Mesenchymal stem cell (in vitro differentiated cells and primary cell): ENCODE measurements at regions not wholly inside any gene's neighbourhood (a gene's known extent, or its start where the extent isn't known, plus 50 kb on each side); places are given as distances from the start of the nearest gene placed in this dataset.

ENCODE experiments used
- DNase-seq: peaks from one replicate; pipeline ENCODE4 v3.0.0-alpha.2; 2013
- H2AFZ ChIP-seq: one replicate; pipeline ENCODE4 v1.6.1; 2013; ENCODE audit warnings: low read depth, mild to moderate bottlenecking, control low read depth, inconsistent platforms, low read length, moderate library complexity
- H2AK5ac ChIP-seq: 2 replicates; pipeline ENCODE4 v1.6.1; 2013; ENCODE audit warnings: low read length, moderate library complexity, mild to moderate bottlenecking, inconsistent platforms; ENCODE audit not compliant: severe bottlenecking
- H2BK120ac ChIP-seq: one replicate; pipeline ENCODE4 v1.6.1; 2013; ENCODE audit warnings: low read depth, mild to moderate bottlenecking, inconsistent platforms, low read length, moderate library complexity
- H2BK12ac ChIP-seq, 2 experiments: one replicate each; pipeline ENCODE4 v1.6.1; 2013; ENCODE audit warnings: inconsistent platforms in 2 of 2, low read length in 2 of 2, mild to moderate bottlenecking in 2 of 2, moderate library complexity in 2 of 2, control low read depth in 1 of 2
- H2BK15ac ChIP-seq: one replicate; pipeline ENCODE4 v1.6.1; 2013; ENCODE audit warnings: mild to moderate bottlenecking, low read depth, inconsistent platforms; ENCODE audit not compliant: poor library complexity, severe bottlenecking
- H2BK5ac ChIP-seq: 2 replicates; pipeline ENCODE4 v1.6.1; 2013; ENCODE audit warnings: low read depth, mild to moderate bottlenecking, low read length, control low read depth, inconsistent platforms; ENCODE audit not compliant: poor library complexity, severe bottlenecking
- H3K14ac ChIP-seq, 2 experiments: one replicate each; pipeline ENCODE4 v1.6.1; 2013; ENCODE audit warnings: inconsistent platforms in 2 of 2, low read length in 2 of 2, control low read depth in 1 of 2, mild to moderate bottlenecking in 1 of 2, moderate library complexity in 1 of 2
- H3K18ac ChIP-seq, 2 experiments: one replicate each; pipeline ENCODE4 v1.6.1; 2013; ENCODE audit warnings: inconsistent platforms in 2 of 2, low read length in 2 of 2, control low read depth in 1 of 2, low read depth in 1 of 2, mild to moderate bottlenecking in 1 of 2
- H3K23ac ChIP-seq, 2 experiments: one replicate each; pipeline ENCODE4 v1.6.1; 2013; ENCODE audit warnings: inconsistent platforms in 2 of 2, low read length in 2 of 2, mild to moderate bottlenecking in 2 of 2, moderate library complexity in 2 of 2, control low read depth in 1 of 2
- H3K27ac ChIP-seq: 2 replicates; pipeline ENCODE4 v1.5.1; 2013; ENCODE audit warnings: mild to moderate bottlenecking, moderate library complexity, low read length, control low read depth, inconsistent platforms; ENCODE audit not compliant: poor library complexity, severe bottlenecking
- H3K27me3 ChIP-seq, 2 experiments: 2 replicates each; pipeline versions ENCODE4 v1.6.1 to v1.7.0; 2013; ENCODE audit warnings: low read length in 2 of 2, mild to moderate bottlenecking in 2 of 2, moderate library complexity in 2 of 2, control low read depth in 1 of 2, inconsistent platforms in 1 of 2; ENCODE audit not compliant: control insufficient read depth in 1 of 2, insufficient read depth in 1 of 2
- H3K36me3 ChIP-seq, 2 experiments: 2 replicates each; pipeline versions ENCODE4 v1.6.1 to v1.7.0; 2013; ENCODE audit warnings: low read length in 2 of 2, control low read depth in 1 of 2, inconsistent platforms in 1 of 2, low read depth in 1 of 2, mild to moderate bottlenecking in 1 of 2; ENCODE audit not compliant: insufficient read depth in 2 of 2, control insufficient read depth in 1 of 2
- H3K4ac ChIP-seq, 2 experiments: one replicate each; pipeline ENCODE4 v1.6.1; 2013; ENCODE audit warnings: inconsistent platforms in 2 of 2, low read length in 2 of 2, mild to moderate bottlenecking in 2 of 2, moderate library complexity in 2 of 2, control low read depth in 1 of 2, low read depth in 1 of 2
- H3K4me1 ChIP-seq: 2 replicates; pipeline ENCODE4 v1.6.1; 2013; ENCODE audit warnings: low read depth, low read length, control low read depth; ENCODE audit not compliant: control insufficient read depth, insufficient read depth
- H3K4me2 ChIP-seq: 2 replicates; pipeline ENCODE4 v1.6.1; 2013; ENCODE audit warnings: low read length, mild to moderate bottlenecking, inconsistent platforms; ENCODE audit not compliant: poor library complexity, severe bottlenecking
- H3K4me3 ChIP-seq, 2 experiments: 2 replicates each; pipeline versions ENCODE4 v1.5.1 to v1.7.0; 2013; ENCODE audit warnings: low read length in 2 of 2, mild to moderate bottlenecking in 2 of 2, control low read depth in 1 of 2, low read depth in 1 of 2; ENCODE audit not compliant: insufficient read depth in 1 of 2
- H3K79me1 ChIP-seq: replicated peaks from 2 replicates; pipeline ENCODE4 v1.6.1; 2013; ENCODE audit warnings: mild to moderate bottlenecking, control low read depth, low read length, inconsistent platforms; ENCODE audit not compliant: poor library complexity, severe bottlenecking
- H3K9ac ChIP-seq: 2 replicates; pipeline ENCODE4 v1.7.0; 2013; ENCODE audit warnings: mild to moderate bottlenecking, low read length, moderate library complexity
- H3K9me3 ChIP-seq: 2 replicates; pipeline ENCODE4 v1.7.0; 2013; ENCODE audit warnings: mild to moderate bottlenecking, low read length; ENCODE audit not compliant: control insufficient read depth
- H4K8ac ChIP-seq: one replicate; pipeline ENCODE4 v1.6.1; 2013; ENCODE audit warnings: inconsistent platforms, mild to moderate bottlenecking, low read length, moderate library complexity
- H4K91ac ChIP-seq: one replicate; pipeline ENCODE4 v1.6.1; 2013; ENCODE audit warnings: mild to moderate bottlenecking, low read length, inconsistent platforms
- WGBS: methylation state at CpG from one replicate; pipeline ENCODE4 v1.1.7; 2013; ENCODE audit warnings: mixed read lengths; 5-methylcytosine and 5-hydroxymethylcytosine counted together

DNA sequence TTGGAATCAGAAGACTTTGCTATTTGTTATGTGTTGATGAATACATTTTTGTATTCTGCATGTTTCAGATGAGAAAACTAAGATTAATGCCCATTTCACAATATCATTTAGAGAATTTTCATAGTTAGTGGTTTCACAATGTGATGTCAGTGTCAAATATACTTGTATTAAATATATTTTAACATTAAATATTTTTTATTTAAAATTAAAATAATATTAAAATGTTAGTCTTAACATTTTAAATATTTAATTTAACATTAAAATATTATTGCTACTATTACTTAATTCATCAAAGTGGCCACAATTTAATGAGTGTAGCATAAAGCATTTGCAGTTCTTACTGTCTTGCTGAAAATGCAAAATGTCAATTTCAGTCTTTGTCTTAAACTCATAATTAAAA lies 478.8 kb downstream of the KCNJ2 start:
- DNase-seq, result no peak
- Histone ChIP-seq H3K4me2 (no peak overlapping the region), H3K18ac (no peak overlapping the region)

DNA sequence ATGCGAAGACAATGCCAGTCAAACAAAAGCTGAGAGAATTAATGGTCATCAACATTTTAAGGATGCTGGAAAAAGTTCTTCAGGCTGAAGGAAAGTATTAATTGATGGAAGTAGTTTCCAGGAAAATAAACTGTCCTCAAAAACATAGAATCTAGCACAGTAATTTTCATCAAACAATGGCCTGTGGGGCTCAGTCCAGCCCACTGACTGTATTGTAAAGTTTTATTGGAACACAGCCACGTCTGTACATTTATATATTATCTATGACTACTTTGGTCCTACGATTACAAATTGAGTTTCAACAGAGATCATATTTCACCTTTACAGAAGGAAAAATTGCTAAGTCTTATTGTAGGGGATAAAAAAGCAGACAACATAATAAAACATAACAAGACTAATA lies 484.5 kb downstream of the KCNJ2 start:
- Histone ChIP-seq H3K9ac (no peak overlapping the region), H3K36me3 (no peaks in the 10 kb centered on the region), H3K79me1 (no peaks in the 10 kb centered on the region), H3K4me3 (no peak overlapping the region), H2AK5ac (no peak overlapping the region), H3K9me3 (no peaks in the 10 kb centered on the region), H2BK12ac (no peak overlapping the region), H4K91ac (no peak overlapping the region), H3K14ac (no peak overlapping the region), H3K4me2 (no peak overlapping the region), H3K27me3 (no peaks in the 10 kb centered on the region), H3K4ac (no peak overlapping the region), H4K8ac (no peak overlapping the region), H3K23ac (no peak overlapping the region), H3K27ac (no peak overlapping the region), H3K4me1 (no peaks in the 10 kb centered on the region), H2BK15ac (no peak overlapping the region), H2BK5ac (no peak overlapping the region), H3K18ac (no peak overlapping the region), H2AFZ (no peak overlapping the region), H2BK120ac (no peak overlapping the region)
- WGBS, result 100% methylated on average over 1 of the region's 3 CpGs
- DNase-seq, result no peak

More for the DNA sequence above, 478.8 kb downstream of the KCNJ2 start:
- Histone ChIP-seq H4K8ac (no peak overlapping the region), H3K9ac (no peak overlapping the region), H4K91ac (no peak overlapping the region), H3K14ac (no peak overlapping the region), H3K27me3 (no peaks in the 10 kb centered on the region), H3K79me1 (no peaks in the 10 kb centered on the region), H2BK12ac (no peak overlapping the region), H2BK15ac (no peak overlapping the region), H3K36me3 (no peaks in the 10 kb centered on the region), H3K4me1 (no peaks in the 10 kb centered on the region), H2AFZ (no peak overlapping the region), H2BK120ac (no peak overlapping the region), H3K4me3 (no peak overlapping the region), H3K9me3 (no peaks in the 10 kb centered on the region), H2BK5ac (no peak overlapping the region), H2AK5ac (no peak overlapping the region), H3K23ac (no peak overlapping the region), H3K27ac (no peak overlapping the region), H3K4ac (no peak overlapping the region)

DNA sequence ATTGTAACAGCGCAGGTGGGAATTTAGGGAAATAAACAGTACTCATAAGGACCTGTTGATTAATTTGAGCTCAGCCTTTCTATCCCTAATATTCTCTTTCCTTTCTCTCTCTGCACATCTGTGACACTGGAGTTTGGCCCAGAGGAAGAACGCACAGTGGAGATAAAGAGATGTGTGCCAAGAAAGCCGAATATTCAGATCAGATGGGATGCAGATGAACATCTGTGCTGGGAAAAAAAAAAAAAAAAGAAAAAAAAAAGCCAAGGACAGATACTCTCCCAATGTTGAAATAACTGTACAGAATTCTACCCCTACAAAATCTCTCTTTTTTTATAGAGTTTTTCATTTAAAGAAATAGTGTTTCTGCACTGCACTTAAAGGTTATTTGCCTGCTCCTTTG lies 485.4 kb downstream of the KCNJ2 start:
- WGBS, result 100% methylated on average over 1 of the region's 3 CpGs
- Histone ChIP-seq H2BK120ac (no peak overlapping the region), H3K4me2 (no peak overlapping the region), H2AK5ac (no peak overlapping the region), H2AFZ (no peak overlapping the region), H3K79me1 (no peaks in the 10 kb centered on the region), H3K18ac (no peak overlapping the region), H3K9ac (no peak overlapping the region), H3K36me3 (no peaks in the 10 kb centered on the region), H3K4ac (no peak overlapping the region), H3K9me3 (no peaks in the 10 kb centered on the region), H3K4me3 (no peak overlapping the region), H4K91ac (no peak overlapping the region), H2BK12ac (no peak overlapping the region), H3K14ac (peak overlapping the region in 1 of 2 experiments; percentile 57), H3K23ac (no peak overlapping the region), H2BK5ac (no peak overlapping the region), H3K27ac (no peak overlapping the region), H4K8ac (no peak overlapping the region), H3K27me3 (no peaks in the 10 kb centered on the region), H2BK15ac (no peak overlapping the region), H3K4me1 (no peaks in the 10 kb centered on the region)
- no peak for DNase-seq

DNA sequence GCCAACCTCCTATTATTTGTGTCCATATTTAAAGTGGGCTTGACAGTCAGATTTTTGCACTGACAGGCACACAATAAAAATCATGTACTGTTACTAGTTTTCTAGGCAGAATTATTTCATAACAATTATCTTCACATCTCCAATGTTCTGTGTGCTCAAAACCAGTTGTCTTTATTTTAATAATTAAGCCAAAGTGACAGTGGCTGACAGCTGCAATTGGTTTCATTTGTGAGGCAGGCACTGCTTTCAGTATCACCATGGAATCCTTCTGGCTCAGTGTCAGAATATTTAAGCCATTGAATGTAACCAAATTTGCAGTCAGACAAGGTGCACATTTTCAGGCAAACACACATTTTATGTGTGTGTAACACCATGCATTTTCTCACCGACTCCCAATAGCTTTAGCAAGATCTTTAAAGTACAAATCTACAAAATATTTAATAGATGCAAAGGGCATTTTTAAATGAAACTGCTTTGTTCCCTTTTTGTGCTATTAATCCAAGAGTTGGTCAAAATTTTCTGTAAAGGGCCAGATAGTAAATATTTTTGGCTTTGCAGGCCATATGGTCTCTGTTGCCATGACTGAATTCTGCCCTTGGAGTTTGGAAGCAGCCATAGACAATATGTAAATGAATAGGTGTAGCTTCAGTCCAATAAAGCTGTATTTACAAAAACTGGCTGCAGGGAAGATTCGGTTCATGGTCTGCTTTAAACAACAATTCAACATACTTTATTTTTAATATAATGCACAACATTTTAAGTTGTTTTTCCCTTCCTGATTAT lies 486.0 kb downstream of the KCNJ2 start:
- DNase-seq, result no peak
- Histone ChIP-seq H3K18ac (no peak overlapping the region), H2AK5ac (no peak overlapping the region), H3K4ac (no peak overlapping the region), H3K27ac (no peak overlapping the region), H3K9ac (no peak overlapping the region), H3K36me3 (no peaks in the 10 kb centered on the region), H3K9me3 (no peaks in the 10 kb centered on the region), H2BK15ac (no peak overlapping the region), H2BK5ac (no peak overlapping the region), H4K91ac (no peak overlapping the region), H3K23ac (no peak overlapping the region), H2BK12ac (no peak overlapping the region), H3K4me3 (no peak overlapping the region), H2BK120ac (no peak overlapping the region), H3K4me1 (no peaks in the 10 kb centered on the region), H3K79me1 (no peaks in the 10 kb centered on the region), H4K8ac (no peak overlapping the region), H3K27me3 (no peaks in the 10 kb centered on the region), H3K14ac (peak overlapping the region in 1 of 2 experiments; percentile 57), H3K4me2 (no peak overlapping the region), H2AFZ (no peak overlapping the region)
- WGBS, result 100% methylated on average over 1 of the region's 2 CpGs
